ENCODE measurements at regions not wholly inside any gene's neighbourhood (a gene's known extent, or its start where the extent isn't known, plus 50 kb on each side); places are given as distances from the start of the nearest gene placed in this dataset.

GRCh38 chr11:37298173-37298572, 700.1 kb upstream of the RAG2 start:
- Histone ChIP-seq H3K4me3 (no peak overlapping the region), H3K36me3 (no peaks in the 10 kb centered on the region), H3K9me3 (peaks cover 9% of the 10 kb centered on the region), H3K27ac (no peak overlapping the region), H3K4me1 (no peaks in the 10 kb centered on the region), H3K27me3 (ENCODE audit: low read depth) (no peaks in the 10 kb centered on the region)
- no peak for ATAC-seq
- TF ChIP-seq CTCF (IDR thresholded peaks at IDR 0.05): no peak
- no peak for DNase-seq
- intact Hi-C loops (cut with DNase I): no loop called here

- ATAC-seq (no peak), DNase-seq (no peak)
- no peaks in the 10 kb centered on the region for H3K4me1 ChIP-seq
- no peaks in the 10 kb centered on the region for H3K9me3 ChIP-seq
- H3K27ac ChIP-seq: no peak overlapping the region
- no peaks in the 10 kb centered on the region for H3K27me3 ChIP-seq (ENCODE audit: low read depth)
- intact Hi-C loops (cut with DNase I): no loop called here
- no peak for TF ChIP-seq CTCF (IDR thresholded peaks at IDR 0.05)
- H3K36me3 ChIP-seq: no peaks in the 10 kb centered on the region
- H3K4me3 ChIP-seq: no peak overlapping the region
These were observed 688.9 kb upstream of the RAG2 start for GRCh38 chr11:37286890-37287289.

GRCh38 chr11:37282367-37282766, 684.3 kb upstream of the RAG2 start:
- intact Hi-C loops (cut with DNase I): no loop called here
- DNase-seq: no peak
- Histone ChIP-seq H3K9me3 (no peaks in the 10 kb centered on the region), H3K27me3 (ENCODE audit: low read depth) (no peaks in the 10 kb centered on the region), H3K4me3 (no peak overlapping the region), H3K36me3 (no peaks in the 10 kb centered on the region), H3K4me1 (no peaks in the 10 kb centered on the region), H3K27ac (no peak overlapping the region)
- no peak for ATAC-seq
- TF ChIP-seq CTCF (IDR thresholded peaks at IDR 0.05): no peak

GRCh38 chr11:37280200-37280599, 682.2 kb upstream of the RAG2 start:
- Histone ChIP-seq H3K36me3 (no peaks in the 10 kb centered on the region), H3K27me3 (ENCODE audit: low read depth) (no peaks in the 10 kb centered on the region), H3K9me3 (no peaks in the 10 kb centered on the region), H3K4me3 (no peak overlapping the region), H3K4me1 (no peaks in the 10 kb centered on the region), H3K27ac (no peak overlapping the region)
- TF ChIP-seq CTCF (IDR thresholded peaks at IDR 0.05): no peak
- no peak for DNase-seq
- no peak for ATAC-seq
- intact Hi-C loops (cut with DNase I): no loop called here

GRCh38 chr11:37277896-37278465, 679.9 kb upstream of the RAG2 start:
- H3K27me3 ChIP-seq (ENCODE audit: low read depth): no peaks in the 10 kb centered on the region
- TF ChIP-seq CTCF (IDR thresholded peaks at IDR 0.05): no peak
- H3K27ac ChIP-seq: no peak overlapping the region
- DNase-seq: no peak
- H3K4me3 ChIP-seq: no peak overlapping the region
- H3K36me3 ChIP-seq: no peaks in the 10 kb centered on the region
- intact Hi-C loops (cut with DNase I): no loop called here
- ATAC-seq: no peak
- no peaks in the 10 kb centered on the region for H3K9me3 ChIP-seq
- no peaks in the 10 kb centered on the region for H3K4me1 ChIP-seq

- H3K4me1 ChIP-seq: no peaks in the 10 kb centered on the region
- H3K36me3 ChIP-seq: no peaks in the 10 kb centered on the region
- intact Hi-C loops (cut with DNase I): no loop called here
- no peaks in the 10 kb centered on the region for H3K9me3 ChIP-seq
- H3K4me3 ChIP-seq: no peak overlapping the region
- no peaks in the 10 kb centered on the region for H3K27me3 ChIP-seq (ENCODE audit: low read depth)
- TF ChIP-seq CTCF (IDR thresholded peaks at IDR 0.05): no peak
- DNase-seq (no peak), ATAC-seq (no peak)
- no peak overlapping the region for H3K27ac ChIP-seq
These were observed 666.7 kb upstream of the RAG2 start for GRCh38 chr11:37264783-37265182.
